GM21526 (cell line): ENCODE measurements at regions not wholly inside any gene's neighbourhood (a gene's known extent, or its start where the extent isn't known, plus 50 kb on each side); places are given as distances from the start of the nearest gene placed in this dataset.

Experiments
- ATAC-seq: cut with Tn5 transposase; IDR thresholded peaks from one replicate; pipeline ENCODE4 v1.9.1; 2021; ENCODE audit warnings: moderate library complexity; ENCODE audit not compliant: unreplicated experiment, low FRiP score

DNA sequence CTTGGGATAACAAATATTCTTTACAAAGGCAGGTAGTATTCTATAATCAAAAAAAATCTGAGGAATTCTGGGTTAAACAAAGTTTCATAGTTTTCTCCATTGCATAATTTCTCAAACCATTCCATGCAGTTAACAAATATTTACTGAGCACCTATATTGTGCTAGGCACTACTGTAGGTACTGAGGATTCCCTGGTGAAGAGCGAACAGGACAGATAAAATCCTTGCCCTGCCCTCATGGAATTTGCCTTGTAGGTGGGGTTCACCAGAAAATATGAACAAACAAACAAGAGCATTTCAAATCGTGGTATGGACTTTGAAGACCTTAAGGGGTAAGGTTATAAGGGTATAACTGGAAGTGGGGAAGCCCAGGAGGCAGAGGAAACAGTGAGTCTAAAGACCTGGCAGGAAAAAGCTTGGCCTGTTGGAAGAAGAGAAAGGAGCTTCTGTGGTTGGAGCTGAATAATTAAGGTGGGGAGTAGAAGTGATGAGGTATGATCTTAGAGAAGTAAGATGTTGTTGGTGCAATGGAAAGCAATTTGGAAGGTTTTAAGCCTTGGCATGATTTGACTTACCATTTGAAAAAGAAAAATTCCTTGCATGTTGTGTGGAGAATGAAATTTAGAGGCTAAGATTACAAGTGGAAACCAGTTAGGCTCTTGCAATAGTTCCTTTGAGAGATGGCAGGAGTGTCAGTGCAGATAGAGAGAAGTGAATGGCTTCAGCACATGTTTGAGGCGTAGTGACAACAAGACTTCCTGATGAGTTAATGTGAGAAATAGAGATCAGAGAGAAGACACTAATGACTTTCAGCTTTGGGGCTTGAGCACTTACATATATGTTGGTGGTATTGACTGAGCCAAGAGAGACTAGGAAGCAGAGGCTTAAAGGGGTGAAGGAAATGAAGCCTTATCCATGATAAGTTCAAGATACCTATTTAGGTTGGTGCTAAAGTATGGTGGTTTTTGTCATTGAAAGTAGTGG is 55.7 kb upstream of the PICALM start:
- peak; percentile 68 for ATAC-seq

DNA sequence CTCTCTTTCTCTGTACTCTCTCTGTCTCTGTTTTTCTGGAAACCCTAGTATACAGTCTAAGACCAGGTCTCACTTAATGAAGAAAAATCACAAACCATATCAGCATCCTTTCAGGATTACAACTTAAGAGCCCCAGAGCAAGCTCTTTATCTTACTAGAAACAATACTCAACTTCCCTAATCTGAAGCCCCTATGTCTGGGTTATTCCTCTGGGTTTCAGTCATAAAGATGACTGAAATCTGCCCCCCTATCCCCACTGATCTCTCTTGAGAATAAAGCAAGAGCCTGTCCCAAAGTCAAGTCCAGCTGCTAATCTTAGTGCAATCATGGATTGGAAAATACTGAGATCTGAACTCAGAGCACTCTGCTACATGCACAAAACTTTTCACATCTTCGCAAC is 53.9 kb upstream of the PICALM start:
- ATAC-seq: no peak

DNA sequence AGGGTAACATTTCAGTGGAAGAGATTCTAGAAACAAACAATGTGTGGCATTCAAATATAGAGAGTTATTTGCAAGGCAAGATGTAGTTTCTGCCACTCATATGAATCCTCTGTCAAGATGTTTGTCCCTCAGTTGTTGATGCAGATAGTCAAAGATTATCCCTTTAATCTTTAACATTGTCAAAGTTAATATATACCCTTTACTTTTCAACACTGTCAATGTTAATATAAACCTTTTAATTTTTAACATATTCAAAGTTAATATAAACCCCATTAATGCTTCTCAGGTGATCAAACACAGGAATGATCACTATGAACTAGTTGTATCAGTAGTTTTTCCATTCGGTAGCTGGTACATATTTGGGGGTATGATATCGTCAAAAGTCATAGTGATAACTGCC is 51.9 kb upstream of the PICALM start:
- ATAC-seq: no peak

DNA sequence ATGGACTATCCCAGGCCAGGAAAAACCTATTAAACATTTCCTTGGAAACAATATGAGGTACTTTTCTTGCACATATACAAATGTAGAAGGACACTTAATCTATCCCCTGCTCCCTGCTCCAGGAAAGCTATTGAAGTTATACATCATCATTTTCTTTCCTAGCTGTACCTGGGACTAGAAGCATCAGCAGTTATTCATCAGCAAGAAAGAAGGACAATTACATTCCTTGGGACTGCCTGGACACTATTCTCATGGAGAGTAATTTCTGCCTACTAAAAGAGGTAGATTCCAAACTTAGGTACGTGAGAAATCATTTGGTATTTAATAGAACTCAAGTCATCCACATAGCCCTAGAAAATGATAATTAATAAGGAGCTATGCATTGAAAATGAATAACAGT is 51.0 kb upstream of the PICALM start:
- ATAC-seq: no peak

DNA sequence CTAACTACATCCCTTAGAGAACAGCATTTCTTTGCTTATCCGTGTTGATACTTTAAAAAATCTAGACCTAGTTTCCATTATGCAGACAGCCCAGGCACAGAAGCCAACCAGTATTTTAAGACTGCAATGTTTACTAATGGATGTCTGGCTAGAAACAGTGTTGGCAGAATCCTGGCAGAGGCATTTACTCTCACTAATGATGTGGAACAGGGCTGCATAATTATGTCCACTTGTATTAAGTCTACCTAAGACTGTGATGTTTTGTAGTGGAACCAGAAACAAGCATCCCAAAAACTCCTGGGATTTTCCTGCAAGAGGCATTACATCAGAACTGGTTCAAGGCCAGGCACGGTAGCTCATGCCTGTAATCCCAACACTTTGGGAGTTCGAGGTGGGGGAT is 50.2 kb upstream of the PICALM start:
- no peak for ATAC-seq
